CD4-positive, CD25-positive, alpha-beta regulatory T cell (primary cell): ENCODE measurements at regions not wholly inside any gene's neighbourhood (a gene's known extent, or its start where the extent isn't known, plus 50 kb on each side); places are given as distances from the start of the nearest gene placed in this dataset.
"Not testable (repeated sequence)": the region's sequence is repeated elsewhere in the genome, so short reads cannot be mapped to it uniquely, and the experiment has no call there.

Source experiments
- ATAC-seq, 2 donors: fragments of 150-1000 bp; cut with Tn5 transposase; one replicate each; pipeline ENCODE4 v1.10.0; 2021; ENCODE audit warnings: low read depth in 2 of 2, moderate number of reproducible peaks in 2 of 2, moderate library complexity in 1 of 2
- DNase-seq, 3 donors: peaks; one replicate each; pipeline versions ENCODE4 v3.0.0 to v3.0.0-alpha.2; 2012 to 2022; ENCODE audit warnings: mixed read lengths in 1 of 3
- H3K27ac ChIP-seq: one replicate; pipeline ENCODE4 v1.7.0; 2013; ENCODE audit warnings: mild to moderate bottlenecking, low read length; ENCODE audit not compliant: insufficient read depth, poor library complexity, severe bottlenecking
- H3K27me3 ChIP-seq: one replicate; pipeline ENCODE4 v1.7.0; 2013; ENCODE audit warnings: low read length; ENCODE audit not compliant: control insufficient read depth, insufficient read depth
- H3K36me3 ChIP-seq: one replicate; pipeline ENCODE4 v1.7.0; 2013; ENCODE audit warnings: mild to moderate bottlenecking, low read length, moderate library complexity; ENCODE audit not compliant: control insufficient read depth, insufficient read depth
- H3K4me1 ChIP-seq: 2 replicates; pipeline ENCODE4 v1.7.0; 2013; ENCODE audit warnings: mild to moderate bottlenecking, low read length; ENCODE audit not compliant: insufficient read depth, control insufficient read depth, poor library complexity, severe bottlenecking
- H3K4me3 ChIP-seq: one replicate; pipeline ENCODE4 v1.7.0; 2013; ENCODE audit warnings: low read depth, mild to moderate bottlenecking, low read length, moderate library complexity
- H3K9me3 ChIP-seq, 2 experiments: 1 replicate in 1 of 2; 2 replicates in 1 of 2; pipeline ENCODE4 v1.7.0; 2013; ENCODE audit warnings: low read length in 2 of 2, mild to moderate bottlenecking in 1 of 2, moderate library complexity in 1 of 2; ENCODE audit not compliant: control insufficient read depth in 2 of 2
- H3K27ac Mint-ChIP-seq, 3 donors: one replicate each; pipeline ENCODE4 v1.8.0; 2020 to 2022; ENCODE audit warnings: mild to moderate bottlenecking in 3 of 3, mixed read lengths in 3 of 3, moderate library complexity in 2 of 3
- H3K27me3 Mint-ChIP-seq: one replicate; pipeline ENCODE4 v1.8.0; 2022; ENCODE audit warnings: mild to moderate bottlenecking, mixed read lengths
- H3K36me3 Mint-ChIP-seq: one replicate; pipeline ENCODE4 v1.8.0; 2020; ENCODE audit warnings: mixed read lengths
- H3K4me1 Mint-ChIP-seq, 4 donors: one replicate each; pipeline ENCODE4 v1.8.0; 2020 to 2022; ENCODE audit warnings: mixed read lengths in 4 of 4, mild to moderate bottlenecking in 1 of 4
- H3K4me3 Mint-ChIP-seq, 4 donors: one replicate each; pipeline ENCODE4 v1.8.0; 2020 to 2022; ENCODE audit warnings: mild to moderate bottlenecking in 4 of 4, mixed read lengths in 4 of 4, moderate library complexity in 3 of 4
- H3K9me3 Mint-ChIP-seq, 7 donors: one replicate each; pipeline ENCODE4 v1.8.0; 2020 to 2022; ENCODE audit warnings: mixed read lengths in 7 of 7, mild to moderate bottlenecking in 3 of 7, moderate library complexity in 2 of 7

GRCh38 chr17:22514315-22514714, 822.0 kb downstream of the KCNJ18 start:
- ATAC-seq (no peak), DNase-seq (no peak)
- Histone ChIP-seq H3K36me3 (no peaks in the 10 kb centered on the region), H3K9me3 (peaks cover 0 to 15% of the 10 kb centered on the region in 2 experiments), H3K4me1 (no peaks in the 10 kb centered on the region), H3K27me3 (no peaks in the 10 kb centered on the region), H3K4me3 (no peak overlapping the region), H3K27ac (no peak overlapping the region)
- Mint-ChIP-seq H3K27ac (no peak overlapping the region), H3K27me3 (no peaks in the 10 kb centered on the region), H3K4me1 (no peaks in the 10 kb centered on the region), H3K36me3 (no peaks in the 10 kb centered on the region), H3K9me3 (peaks cover 3 to 29% (median 17%) of the 10 kb centered on the region in 7 donors), H3K4me3 (no peak overlapping the region)

GRCh38 chr17:22514767-22515320, 822.5 kb downstream of the KCNJ18 start:
- Mint-ChIP-seq H3K4me3 (no peak overlapping the region), H3K9me3 (peaks cover 3 to 29% (median 16%) of the 10 kb centered on the region in 7 donors), H3K27me3 (no peaks in the 10 kb centered on the region), H3K27ac (no peak overlapping the region), H3K36me3 (no peaks in the 10 kb centered on the region), H3K4me1 (no peaks in the 10 kb centered on the region)
- H3K4me3 ChIP-seq = no peak overlapping the region
- no peaks in the 10 kb centered on the region for H3K4me1 ChIP-seq
- no peak overlapping the region for H3K27ac ChIP-seq
- ATAC-seq (no peak), DNase-seq (no peak)
- H3K27me3 ChIP-seq = no peaks in the 10 kb centered on the region
- H3K9me3 ChIP-seq = peaks cover 0 to 15% of the 10 kb centered on the region in 2 experiments
- no peaks in the 10 kb centered on the region for H3K36me3 ChIP-seq

GRCh38 chr17:22515599-22515998, 823.3 kb downstream of the KCNJ18 start:
- Histone ChIP-seq H3K4me3 (no peak overlapping the region), H3K27me3 (no peaks in the 10 kb centered on the region), H3K9me3 (peaks cover 0 to 15% of the 10 kb centered on the region in 2 experiments), H3K4me1 (no peaks in the 10 kb centered on the region), H3K27ac (no peak overlapping the region), H3K36me3 (no peaks in the 10 kb centered on the region)
- Mint-ChIP-seq H3K27me3 (no peaks in the 10 kb centered on the region), H3K4me3 (no peak overlapping the region), H3K36me3 (no peaks in the 10 kb centered on the region), H3K27ac (no peak overlapping the region), H3K4me1 (no peaks in the 10 kb centered on the region), H3K9me3 (peaks cover 0 to 28% (median 12%) of the 10 kb centered on the region in 7 donors)
- DNase-seq (no peak), ATAC-seq (no peak)

- Histone ChIP-seq H3K9me3 (peaks cover 0 to 15% of the 10 kb centered on the region in 2 experiments), H3K4me1 (no peaks in the 10 kb centered on the region), H3K27me3 (no peaks in the 10 kb centered on the region), H3K36me3 (no peaks in the 10 kb centered on the region), H3K4me3 (no peak overlapping the region), H3K27ac (no peak overlapping the region)
- Mint-ChIP-seq H3K4me1 (no peaks in the 10 kb centered on the region), H3K4me3 (no peak overlapping the region), H3K27me3 (no peaks in the 10 kb centered on the region), H3K9me3 (peaks cover 0 to 22% (median 5%) of the 10 kb centered on the region in 7 donors), H3K27ac (no peak overlapping the region), H3K36me3 (no peaks in the 10 kb centered on the region)
- ATAC-seq = no peak
- DNase-seq = no peak
These were observed 824.7 kb downstream of the KCNJ18 start for GRCh38 chr17:22516861-22517636.

GRCh38 chr17:22517716-22518115, 825.4 kb downstream of the KCNJ18 start:
- no peaks in the 10 kb centered on the region for H3K36me3 ChIP-seq
- Mint-ChIP-seq H3K9me3 (peaks cover 0 to 22% (median 5%) of the 10 kb centered on the region in 7 donors), H3K36me3 (no peaks in the 10 kb centered on the region), H3K4me1 (no peaks in the 10 kb centered on the region), H3K27me3 (no peaks in the 10 kb centered on the region), H3K27ac (no peak overlapping the region), H3K4me3 (no peak overlapping the region)
- peaks cover 0 to 14% of the 10 kb centered on the region in 2 experiments for H3K9me3 ChIP-seq
- H3K4me1 ChIP-seq = no peaks in the 10 kb centered on the region
- ATAC-seq = no peak
- H3K27me3 ChIP-seq = no peaks in the 10 kb centered on the region
- H3K4me3 ChIP-seq = no peak overlapping the region
- no peak overlapping the region for H3K27ac ChIP-seq
- no peak for DNase-seq

GRCh38 chr17:22518185-22518584, 825.9 kb downstream of the KCNJ18 start:
- Histone ChIP-seq H3K27me3 (no peaks in the 10 kb centered on the region), H3K4me1 (no peaks in the 10 kb centered on the region), H3K4me3 (no peak overlapping the region), H3K36me3 (no peaks in the 10 kb centered on the region), H3K27ac (no peak overlapping the region), H3K9me3 (peaks cover 0 to 11% of the 10 kb centered on the region in 2 experiments)
- ATAC-seq (no peak), DNase-seq (no peak)
- no peaks in the 10 kb centered on the region for H3K4me1 Mint-ChIP-seq
- H3K27me3 Mint-ChIP-seq = no peaks in the 10 kb centered on the region
- H3K4me3 Mint-ChIP-seq = no peak overlapping the region
- H3K27ac Mint-ChIP-seq = no peak overlapping the region
- H3K9me3 Mint-ChIP-seq = peaks cover 0 to 22% (median 5%) of the 10 kb centered on the region in 7 donors
- no peaks in the 10 kb centered on the region for H3K36me3 Mint-ChIP-seq

GRCh38 chr17:22548873-22549272, 856.5 kb downstream of the KCNJ18 start:
- H3K27ac Mint-ChIP-seq, H3K36me3 ChIP-seq, H3K9me3 ChIP-seq, H3K4me1 ChIP-seq, H3K4me3 Mint-ChIP-seq, H3K4me1 Mint-ChIP-seq, H3K4me3 ChIP-seq, ATAC-seq, H3K27me3 Mint-ChIP-seq, H3K27ac ChIP-seq, H3K9me3 Mint-ChIP-seq, H3K36me3 Mint-ChIP-seq, DNase-seq, H3K27me3 ChIP-seq: not testable (repeated sequence)
